OCI-LY7 (cell line): ENCODE measurements at regions not wholly inside any gene's neighbourhood (a gene's known extent, or its start where the extent isn't known, plus 50 kb on each side); places are given as distances from the start of the nearest gene placed in this dataset.

ENCODE experiments used
- BruUV-seq: library from RNA; stranded (reverse); fragments of 400-500 nt; replicated peaks from 2 replicates; lab custom pipeline; 2021; lab: Mats Ljungman, UMichigan
- CTCF ChIA-PET: fragments of 300-600 bp; sonication (Branson Sonifier 250); formaldehyde crosslinking; loops from one replicate; lab custom pipeline; 2022; ENCODE audit warnings: antibody characterized with exemption; ENCODE audit not compliant: unreplicated experiment; lab: Charles Lee
- POLR2A ChIA-PET: fragments of 300-600 bp; sonication (Branson Sonifier 250); formaldehyde crosslinking; loops from one replicate; lab custom pipeline; 2022; ENCODE audit warnings: antibody characterized with exemption; lab: Charles Lee
- DNase-seq: peaks from one replicate; pipeline ENCODE4 v3.0.0-alpha.2; 2015; ENCODE audit warnings: low spot score
- H2AFZ ChIP-seq: fragments of 200-600 bp; sonication (generic), shearing (Covaris generic); 2 replicates; pipeline ENCODE4 v1.6.1; 2014; ENCODE audit warnings: mild to moderate bottlenecking, antibody characterized with exemption, low read length, moderate library complexity
- H3K27ac ChIP-seq: fragments of 200-600 bp; sonication (generic); 2 replicates; pipeline ENCODE4 v1.5.1; 2014; ENCODE audit warnings: mixed run types, low read depth, mild to moderate bottlenecking, moderate library complexity, low read length, inconsistent platforms; ENCODE audit not compliant: poor library complexity, severe bottlenecking
- H3K36me3 ChIP-seq: fragments of 200-600 bp; sonication (generic); 2 replicates; pipeline ENCODE4 v1.6.1; 2014; ENCODE audit warnings: mild to moderate bottlenecking, antibody characterized with exemption, low read length, moderate library complexity, mixed read lengths; ENCODE audit not compliant: insufficient read depth
- H3K4me1 ChIP-seq: fragments of 200-600 bp; sonication (generic); 2 replicates; pipeline ENCODE4 v1.5.1; 2014; ENCODE audit warnings: mild to moderate bottlenecking, low read length; ENCODE audit not compliant: insufficient read depth, poor library complexity, severe bottlenecking
- H3K4me2 ChIP-seq: fragments of 200-600 bp; sonication (generic); 2 replicates; pipeline ENCODE4 v1.6.1; 2014; ENCODE audit warnings: mild to moderate bottlenecking, low read length
- H3K4me3 ChIP-seq: fragments of 200-600 bp; sonication (generic); 2 replicates; pipeline ENCODE4 v1.5.1; 2014; ENCODE audit warnings: mild to moderate bottlenecking, low read depth, low read length; ENCODE audit not compliant: poor library complexity, severe bottlenecking
- H3K79me2 ChIP-seq: fragments of 200-600 bp; sonication (generic); 2 replicates; pipeline ENCODE4 v1.6.1; 2016; ENCODE audit warnings: low read depth, mild to moderate bottlenecking, low read length, moderate library complexity, mixed read lengths; ENCODE audit not compliant: insufficient read depth
- H3K9me2 ChIP-seq: fragments of 200-600 bp; sonication (generic); 2 replicates; pipeline ENCODE4 v1.6.1; 2016; ENCODE audit warnings: mild to moderate bottlenecking, low read length, mixed read lengths; ENCODE audit not compliant: insufficient read depth
- H3K9me3 ChIP-seq: fragments of 200-600 bp; sonication (generic); 2 replicates; pipeline ENCODE4 v1.6.1; 2014; ENCODE audit warnings: mild to moderate bottlenecking, mixed run types, low read length, mixed read lengths
- H4K20me1 ChIP-seq: fragments of 200-600 bp; sonication (generic); 2 replicates; pipeline ENCODE4 v1.6.1; 2014; ENCODE audit warnings: mild to moderate bottlenecking, antibody characterized with exemption, low read length, moderate library complexity, mixed read lengths; ENCODE audit not compliant: insufficient read depth
- CTCF ChIP-seq: fragments of 200-600 bp; sonication (generic); conservative IDR thresholded peaks from 2 replicates; pipeline ENCODE4 v1.5.1; 2014; ENCODE audit warnings: mild to moderate bottlenecking, antibody characterized with exemption, low read length, moderate library complexity, mixed read lengths
- EZH2phosphoT487 ChIP-seq: fragments of 200-600 bp; sonication (generic); IDR thresholded peaks from 2 replicates; pipeline ENCODE4 v1.6.1; 2018; ENCODE audit warnings: low read depth, borderline replicate concordance, mild to moderate bottlenecking, mixed run types, antibody characterized with exemption, low read length, moderate library complexity, mixed read lengths
- intact Hi-C: fragments of 100-400 bp; cut with micrococcal nuclease; formaldehyde crosslinking; loops from one replicate; pipeline ENCODE4 v1.10.0; 2022; ENCODE audit not compliant: unreplicated experiment

- ChIA-PET POLR2A (interaction anchor here (0.5 kb wide), 1 partner anchor 1022 kb away, joined by 5 read pairs; no protein-coding TSS in a partner anchor), CTCF (no interaction called here)
- no peaks in the 10 kb centered on the region for H3K9me2 ChIP-seq
- no peak overlapping the region for H3K4me2 ChIP-seq
- H3K4me3 ChIP-seq, result no peak overlapping the region
- intact Hi-C loops, result no loop called here
- no peak for TF ChIP-seq CTCF
- DNase-seq, result no peak
- no peaks in the 10 kb centered on the region for H3K9me3 ChIP-seq
- H3K27ac ChIP-seq, result no peak overlapping the region
- H2AFZ ChIP-seq, result no peak overlapping the region
- H3K79me2 ChIP-seq, result no peaks in the 10 kb centered on the region
- no peaks in the 10 kb centered on the region for H3K4me1 ChIP-seq
- no TSS peak for BruUV-seq
- no peaks in the 10 kb centered on the region for H3K36me3 ChIP-seq
- H4K20me1 ChIP-seq, result no peaks in the 10 kb centered on the region
These were observed 144.1 kb upstream of the COPS8 start for GRCh38 chr2:236941551-236941950.

GRCh38 chr2:236942554-236942953 is 143.1 kb upstream of the COPS8 start:
- Histone ChIP-seq H3K79me2 (no peaks in the 10 kb centered on the region), H3K4me2 (no peak overlapping the region), H2AFZ (no peak overlapping the region), H3K4me3 (no peak overlapping the region), H3K9me2 (no peaks in the 10 kb centered on the region), H3K9me3 (no peaks in the 10 kb centered on the region), H3K36me3 (no peaks in the 10 kb centered on the region), H4K20me1 (no peaks in the 10 kb centered on the region), H3K4me1 (no peaks in the 10 kb centered on the region), H3K27ac (no peak overlapping the region)
- ChIA-PET POLR2A (no interaction called here), CTCF (no interaction called here)
- no TSS peak for BruUV-seq
- TF ChIP-seq EZH2phosphoT487 (no peak), CTCF (no peak)
- intact Hi-C loops, result no loop called here
- no peak for DNase-seq

- Histone ChIP-seq H3K79me2 (no peaks in the 10 kb centered on the region), H3K27ac (no peak overlapping the region), H3K4me3 (no peak overlapping the region), H4K20me1 (no peaks in the 10 kb centered on the region), H3K4me1 (no peaks in the 10 kb centered on the region), H3K4me2 (no peak overlapping the region), H2AFZ (no peak overlapping the region), H3K9me3 (no peaks in the 10 kb centered on the region), H3K9me2 (no peaks in the 10 kb centered on the region), H3K36me3 (no peaks in the 10 kb centered on the region)
- intact Hi-C loops, result no loop called here
- ChIA-PET POLR2A (no interaction called here), CTCF (no interaction called here)
- DNase-seq, result no peak
- TF ChIP-seq EZH2phosphoT487, result no peak
- no peak for TF ChIP-seq CTCF
- no TSS peak for BruUV-seq
These were observed 142.6 kb upstream of the COPS8 start for GRCh38 chr2:236943068-236943467.
